ENCODE measurements at regions not wholly inside any gene's neighbourhood (a gene's known extent, or its start where the extent isn't known, plus 50 kb on each side); places are given as distances from the start of the nearest gene placed in this dataset.

DNA sequence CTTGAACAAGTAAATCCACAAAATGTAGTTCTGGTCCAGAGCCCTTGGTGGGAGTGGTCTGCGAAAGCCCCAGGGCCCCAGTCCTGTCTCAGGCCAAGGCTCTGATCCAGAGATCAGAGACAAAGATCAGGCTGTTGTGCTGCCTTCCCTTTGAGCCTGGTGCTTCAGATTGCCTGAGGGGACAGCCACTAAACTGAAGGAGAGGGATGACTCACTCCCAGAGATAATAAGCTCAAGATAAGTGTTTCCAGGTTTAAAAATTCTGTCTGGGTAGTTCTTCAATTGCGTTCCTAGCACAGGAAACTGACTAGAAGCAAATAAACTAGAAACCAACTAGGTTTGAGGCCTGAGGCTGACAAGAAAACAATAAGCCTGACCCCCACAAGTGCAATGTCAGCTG lies 190.2 kb downstream of the RAMP3 start:
- TF ChIP-seq CTCF (IDR thresholded peaks at IDR 0.05; ENCODE audit: borderline replicate concordance, insufficient read depth, low read depth, low read length): no peak

GRCh38 chr7:45349090-45349489 lies 191.5 kb downstream of the RAMP3 start:
- no peak for TF ChIP-seq CTCF (IDR thresholded peaks at IDR 0.05; ENCODE audit: borderline replicate concordance, insufficient read depth, low read depth, low read length)
- H3K4me3 ChIP-seq (ENCODE audit: low read depth, low read length): no peak overlapping the region

More for the DNA sequence above, 190.2 kb downstream of the RAMP3 start:
- no peak overlapping the region for H3K4me3 ChIP-seq (ENCODE audit: low read depth, low read length)

DNA sequence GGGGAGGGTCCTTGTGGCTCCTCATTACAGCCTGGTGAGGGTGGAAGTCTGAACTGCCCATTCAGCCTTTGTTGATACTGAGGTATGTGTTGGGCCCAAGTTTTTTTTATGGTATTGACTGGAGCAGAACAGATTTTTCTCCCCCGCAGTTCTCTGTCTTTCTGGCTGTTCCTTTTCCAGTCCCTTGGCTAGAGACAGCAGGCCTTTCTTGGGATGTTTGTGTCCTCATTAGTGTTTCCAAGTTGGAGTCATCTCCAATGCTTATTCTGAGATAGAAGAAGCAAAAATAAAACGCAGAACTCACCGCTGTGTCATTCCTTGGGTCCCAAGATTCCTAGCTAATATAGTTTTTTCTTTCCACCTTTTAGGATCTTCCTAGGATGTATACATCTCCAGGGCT lies 193.3 kb downstream of the RAMP3 start:
- no peak for TF ChIP-seq CTCF (IDR thresholded peaks at IDR 0.05; ENCODE audit: borderline replicate concordance, insufficient read depth, low read depth, low read length)
- H3K4me3 ChIP-seq (ENCODE audit: low read depth, low read length): no peak overlapping the region

DNA sequence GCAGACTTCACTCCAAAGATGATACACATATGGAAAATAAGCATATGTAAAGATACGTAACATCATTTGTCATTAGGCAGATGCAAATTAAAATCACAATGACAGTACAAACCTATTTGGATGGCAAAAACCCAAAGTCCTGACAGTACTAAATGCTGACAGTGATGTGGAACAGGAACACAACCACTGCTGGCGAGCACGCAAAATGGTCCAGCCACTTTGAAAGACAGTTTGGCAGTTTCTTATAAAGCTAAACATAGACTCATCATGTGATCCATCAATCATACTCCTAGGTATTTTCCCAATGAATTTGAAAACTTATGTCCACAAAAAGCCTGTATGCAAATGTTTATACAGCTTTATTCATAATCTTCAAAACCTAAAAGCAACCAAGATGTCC lies 200.7 kb downstream of the RAMP3 start:
- TF ChIP-seq CTCF (IDR thresholded peaks at IDR 0.05; ENCODE audit: borderline replicate concordance, insufficient read depth, low read depth, low read length): no peak
- H3K4me3 ChIP-seq (ENCODE audit: low read depth, low read length): no peak overlapping the region

DNA sequence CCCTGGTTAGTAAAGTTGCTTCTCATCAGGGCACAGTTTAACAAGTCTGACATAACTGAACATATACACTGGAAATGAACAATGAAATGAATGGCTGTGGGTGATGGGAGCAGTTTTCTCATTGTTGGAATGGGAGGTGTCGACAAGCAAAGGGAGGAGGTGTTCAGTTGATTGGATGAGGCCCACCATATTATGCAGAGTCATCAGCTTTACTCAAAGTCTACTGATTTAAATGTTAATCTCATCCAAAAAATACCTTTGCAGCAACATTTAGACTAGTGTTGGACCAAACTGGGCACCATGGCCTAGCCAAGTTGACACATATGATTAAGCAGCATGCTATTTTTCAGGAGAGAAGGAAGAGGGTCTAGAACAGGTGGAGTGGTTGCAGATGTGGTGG lies 201.7 kb downstream of the RAMP3 start:
- no peak overlapping the region for H3K4me3 ChIP-seq (ENCODE audit: low read depth, low read length)
- TF ChIP-seq CTCF (IDR thresholded peaks at IDR 0.05; ENCODE audit: borderline replicate concordance, insufficient read depth, low read depth, low read length): no peak

DNA sequence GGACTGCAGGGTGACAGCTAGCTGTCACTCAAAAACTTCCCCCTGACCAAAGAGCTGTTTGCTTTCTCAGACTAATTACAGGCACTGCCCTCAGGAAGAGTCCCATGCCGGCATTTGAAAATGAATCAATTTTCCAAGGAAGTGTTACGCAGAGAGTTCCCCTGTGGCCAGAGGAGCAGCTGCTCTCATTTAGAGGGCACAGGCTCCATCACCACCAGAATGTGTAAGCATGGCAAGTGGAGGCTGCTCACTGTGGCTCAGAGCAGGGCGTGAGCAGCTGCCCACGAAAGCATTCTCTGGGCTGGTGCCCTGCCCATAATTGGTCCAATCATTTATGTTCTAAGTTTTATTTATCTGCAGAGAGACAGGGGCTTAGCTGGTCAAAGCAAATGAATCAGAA lies 202.2 kb downstream of the RAMP3 start:
- H3K4me3 ChIP-seq (ENCODE audit: low read depth, low read length): no peak overlapping the region
- TF ChIP-seq CTCF (IDR thresholded peaks at IDR 0.05; ENCODE audit: borderline replicate concordance, insufficient read depth, low read depth, low read length): no peak

DNA sequence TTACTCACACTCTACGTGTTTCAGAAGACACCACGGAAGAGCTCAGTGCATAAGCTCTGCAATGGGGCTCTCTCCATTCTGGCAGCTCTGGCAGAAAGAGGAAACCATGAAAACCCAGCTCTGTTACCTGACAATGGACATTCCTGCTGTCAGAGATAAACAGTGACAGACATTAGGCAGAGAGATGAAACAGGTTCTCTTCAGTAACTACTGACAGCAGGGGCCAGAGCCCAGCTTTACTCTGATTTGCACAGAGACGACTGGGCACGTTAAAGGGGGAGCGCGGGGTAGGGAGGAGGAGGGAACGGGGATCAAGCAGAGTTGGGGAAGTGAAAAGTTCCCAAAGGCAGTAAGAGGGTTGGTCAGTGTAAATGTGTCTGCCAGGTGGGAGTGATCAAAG lies 206.1 kb downstream of the RAMP3 start:
- no peak overlapping the region for H3K4me3 ChIP-seq (ENCODE audit: low read depth, low read length)
- no peak for TF ChIP-seq CTCF (IDR thresholded peaks at IDR 0.05; ENCODE audit: borderline replicate concordance, insufficient read depth, low read depth, low read length)
